Activated naive CD8-positive, alpha-beta T cell (primary cell): ENCODE measurements at regions not wholly inside any gene's neighbourhood (a gene's known extent, or its start where the extent isn't known, plus 50 kb on each side); places are given as distances from the start of the nearest gene placed in this dataset.
A peak's percentile ranks its signal among the peaks of the same experiment; 100 is the strongest.

ENCODE experiments used
- H3K27ac Mint-ChIP-seq: one replicate; pipeline ENCODE4 v1.8.0; 2021; ENCODE audit warnings: mixed read lengths
- H3K27me3 Mint-ChIP-seq: one replicate; pipeline ENCODE4 v1.8.0; 2021; ENCODE audit warnings: mixed read lengths
- H3K36me3 Mint-ChIP-seq: one replicate; pipeline ENCODE4 v1.8.0; 2021; ENCODE audit warnings: mixed read lengths
- H3K4me1 Mint-ChIP-seq: one replicate; pipeline ENCODE4 v1.8.0; 2021; ENCODE audit warnings: low read depth, mixed read lengths
- H3K4me3 Mint-ChIP-seq: one replicate; pipeline ENCODE4 v1.8.0; 2021; ENCODE audit warnings: mild to moderate bottlenecking, mixed read lengths
- H3K9me3 Mint-ChIP-seq: one replicate; pipeline ENCODE4 v1.8.0; 2021; ENCODE audit warnings: low read depth, mixed read lengths

GRCh38 chr21:45352621-45353139 lies 52.3 kb upstream of the COL18A1 start:
- Mint-ChIP-seq H3K9me3 (no peaks in the 10 kb centered on the region), H3K36me3 (no peaks in the 10 kb centered on the region), H3K4me1 (peaks cover 8% of the 10 kb centered on the region), H3K27ac (no peak overlapping the region), H3K27me3 (peaks cover 6% of the 10 kb centered on the region), H3K4me3 (no peak overlapping the region)

GRCh38 chr21:45353200-45353599 lies 51.8 kb upstream of the COL18A1 start:
- Mint-ChIP-seq H3K4me1 (peaks cover 8% of the 10 kb centered on the region), H3K9me3 (no peaks in the 10 kb centered on the region), H3K27ac (no peak overlapping the region), H3K4me3 (no peak overlapping the region), H3K36me3 (no peaks in the 10 kb centered on the region), H3K27me3 (peaks cover 6% of the 10 kb centered on the region)

GRCh38 chr21:45354970-45355369 lies 50.0 kb upstream of the COL18A1 start:
- Mint-ChIP-seq H3K4me1 (peaks cover 8% of the 10 kb centered on the region), H3K27ac (peak overlapping the region; percentile 18), H3K27me3 (peaks cover 6% of the 10 kb centered on the region), H3K9me3 (no peaks in the 10 kb centered on the region), H3K36me3 (no peaks in the 10 kb centered on the region), H3K4me3 (no peak overlapping the region)
